ENCODE measurements at regions not wholly inside any gene's neighbourhood (a gene's known extent, or its start where the extent isn't known, plus 50 kb on each side); places are given as distances from the start of the nearest gene placed in this dataset.

DNA sequence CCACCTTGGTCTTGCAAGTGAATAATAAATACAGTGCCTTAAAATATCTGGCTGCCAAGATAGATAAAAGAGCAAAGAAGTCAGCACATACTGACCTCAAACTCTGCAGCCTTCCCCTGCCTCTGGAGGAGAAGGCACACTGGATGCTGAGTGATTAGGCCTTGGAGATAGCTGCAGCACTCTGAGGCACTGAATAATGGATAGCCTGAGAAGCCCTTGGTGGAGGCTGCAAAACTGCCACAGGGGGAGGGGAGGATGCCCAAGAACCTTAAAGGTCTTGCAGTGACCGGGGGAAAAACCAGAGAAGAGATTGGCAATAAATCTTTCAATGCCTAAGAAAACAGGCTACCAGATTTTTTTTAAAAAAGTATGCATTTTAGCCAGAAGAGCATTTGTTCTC, 167.4 kb upstream of the PRMT6 start:
- 35 to 61% methylated on average over 1 of the region's 1 CpG for WGBS, 2 donors
- Histone ChIP-seq H3K36me3 (no peaks in the 10 kb centered on the region), H3K27me3 (no peaks in the 10 kb centered on the region), H3K4me1 (no peaks in the 10 kb centered on the region), H3K4me3 (no peak overlapping the region), H3K9me3 (no peaks in the 10 kb centered on the region), H3K27ac (no peak overlapping the region)
- intact Hi-C loops (cut with DNase I): no loop called here
- DNase-seq: no peak
- TF ChIP-seq, protein P1, sequence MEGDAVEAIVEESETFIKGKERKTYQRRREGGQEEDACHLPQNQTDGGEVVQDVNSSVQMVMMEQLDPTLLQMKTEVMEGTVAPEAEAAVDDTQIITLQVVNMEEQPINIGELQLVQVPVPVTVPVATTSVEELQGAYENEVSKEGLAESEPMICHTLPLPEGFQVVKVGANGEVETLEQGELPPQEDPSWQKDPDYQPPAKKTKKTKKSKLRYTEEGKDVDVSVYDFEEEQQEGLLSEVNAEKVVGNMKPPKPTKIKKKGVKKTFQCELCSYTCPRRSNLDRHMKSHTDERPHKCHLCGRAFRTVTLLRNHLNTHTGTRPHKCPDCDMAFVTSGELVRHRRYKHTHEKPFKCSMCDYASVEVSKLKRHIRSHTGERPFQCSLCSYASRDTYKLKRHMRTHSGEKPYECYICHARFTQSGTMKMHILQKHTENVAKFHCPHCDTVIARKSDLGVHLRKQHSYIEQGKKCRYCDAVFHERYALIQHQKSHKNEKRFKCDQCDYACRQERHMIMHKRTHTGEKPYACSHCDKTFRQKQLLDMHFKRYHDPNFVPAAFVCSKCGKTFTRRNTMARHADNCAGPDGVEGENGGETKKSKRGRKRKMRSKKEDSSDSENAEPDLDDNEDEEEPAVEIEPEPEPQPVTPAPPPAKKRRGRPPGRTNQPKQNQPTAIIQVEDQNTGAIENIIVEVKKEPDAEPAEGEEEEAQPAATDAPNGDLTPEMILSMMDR (IDR thresholded peaks at IDR 0.05): no peak
- FAIRE-seq: no peak
- no peak for ATAC-seq

GRCh38 chr1:106889583-106889982, 166.9 kb upstream of the PRMT6 start:
- Histone ChIP-seq H3K27ac (no peak overlapping the region), H3K9me3 (no peaks in the 10 kb centered on the region), H3K36me3 (no peaks in the 10 kb centered on the region), H3K4me1 (no peaks in the 10 kb centered on the region), H3K4me3 (no peak overlapping the region), H3K27me3 (no peaks in the 10 kb centered on the region)
- ATAC-seq (no peak), FAIRE-seq (no peak), DNase-seq (no peak)
- 21 to 26% methylated on average over 5 of the region's 5 CpGs for WGBS, 2 donors
- TF ChIP-seq, protein P1 (IDR thresholded peaks at IDR 0.05): no peak
- intact Hi-C loops (cut with DNase I): no loop called here

GRCh38 chr1:106897976-106898375, 158.5 kb upstream of the PRMT6 start:
- TF ChIP-seq, protein P1 (IDR thresholded peaks at IDR 0.05): no peak
- H3K4me1 ChIP-seq: no peaks in the 10 kb centered on the region
- intact Hi-C loops (cut with DNase I): no loop called here
- no peak overlapping the region for H3K4me3 ChIP-seq
- ATAC-seq (no peak), DNase-seq (no peak), FAIRE-seq (no peak)
- no peaks in the 10 kb centered on the region for H3K36me3 ChIP-seq
- no peak overlapping the region for H3K27ac ChIP-seq
- H3K9me3 ChIP-seq: no peaks in the 10 kb centered on the region
- peaks cover 0 to 6% (median 2%) of the 10 kb centered on the region in 4 donors for H3K27me3 ChIP-seq

DNA sequence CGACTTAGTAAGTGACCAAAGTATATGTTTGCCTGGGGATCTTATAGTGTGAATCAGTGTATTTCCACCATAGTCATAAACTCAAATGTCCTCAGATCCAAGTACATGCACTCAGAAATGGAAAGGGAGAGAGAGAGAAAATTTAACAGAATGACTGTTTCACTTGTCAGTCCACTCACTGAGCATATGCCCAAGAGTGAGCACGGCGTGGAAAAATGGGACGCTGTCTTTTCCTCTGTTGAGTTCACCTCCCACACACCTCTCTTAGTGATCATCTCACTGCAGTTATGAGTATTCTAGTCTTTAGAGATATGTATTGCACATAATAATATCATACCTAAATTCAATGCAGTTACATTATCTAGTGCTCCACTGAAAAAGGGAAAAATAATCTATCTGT, 156.8 kb upstream of the PRMT6 start:
- H3K4me1 ChIP-seq: no peaks in the 10 kb centered on the region
- WGBS, 2 donors: 68 to 79% methylated on average over 4 of the region's 4 CpGs
- H3K27me3 ChIP-seq: peaks cover 0 to 6% (median 2%) of the 10 kb centered on the region in 4 donors
- ATAC-seq (no peak), FAIRE-seq (no peak), DNase-seq (no peak)
- H3K4me3 ChIP-seq: no peak overlapping the region
- no peaks in the 10 kb centered on the region for H3K9me3 ChIP-seq
- H3K36me3 ChIP-seq: no peaks in the 10 kb centered on the region
- no peak overlapping the region for H3K27ac ChIP-seq
- TF ChIP-seq, protein P1 (IDR thresholded peaks at IDR 0.05): no peak
- intact Hi-C loops (cut with DNase I): no loop called here

- Histone ChIP-seq H3K27me3 (no peaks in the 10 kb centered on the region), H3K9me3 (no peaks in the 10 kb centered on the region), H3K36me3 (no peaks in the 10 kb centered on the region), H3K4me3 (no peak overlapping the region), H3K4me1 (no peaks in the 10 kb centered on the region), H3K27ac (no peak overlapping the region)
- DNase-seq: no peak
- intact Hi-C loops (cut with DNase I): no loop called here
- no peak for FAIRE-seq
- ATAC-seq: no peak
- TF ChIP-seq, protein P1 (IDR thresholded peaks at IDR 0.05): no peak
Observed at GRCh38 chr1:106907795-106908194, 148.7 kb upstream of the PRMT6 start.

All from pancreas (tissue), 10 donors.